T47D (cell line): ENCODE measurements at regions not wholly inside any gene's neighbourhood (a gene's known extent, or its start where the extent isn't known, plus 50 kb on each side); places are given as distances from the start of the nearest gene placed in this dataset.
"Not testable (repeated sequence)": the region's sequence is repeated elsewhere in the genome, so short reads cannot be mapped to it uniquely, and the experiment has no call there.

Experiments
- DNase-seq, 2 experiments: peaks; one replicate each; pipeline versions ENCODE4 v3.0.0 to v3.0.0-alpha.2; 2011 to 2012; ENCODE audit warnings: low read depth in 1 of 2, low spot score in 1 of 2
- JUND ChIP-seq: IDR thresholded peaks from 2 replicates; pipeline ENCODE4 v1.6.1; 2012; ENCODE audit warnings: low read depth
- in situ Hi-C: cut with HindIII; loops from 2 replicates; pipeline ENCODE4 v1.10.0; 2016; ENCODE audit warnings: low sequenced_read_pairs, low pct_unique_long_range_greater_than_20kb

DNA sequence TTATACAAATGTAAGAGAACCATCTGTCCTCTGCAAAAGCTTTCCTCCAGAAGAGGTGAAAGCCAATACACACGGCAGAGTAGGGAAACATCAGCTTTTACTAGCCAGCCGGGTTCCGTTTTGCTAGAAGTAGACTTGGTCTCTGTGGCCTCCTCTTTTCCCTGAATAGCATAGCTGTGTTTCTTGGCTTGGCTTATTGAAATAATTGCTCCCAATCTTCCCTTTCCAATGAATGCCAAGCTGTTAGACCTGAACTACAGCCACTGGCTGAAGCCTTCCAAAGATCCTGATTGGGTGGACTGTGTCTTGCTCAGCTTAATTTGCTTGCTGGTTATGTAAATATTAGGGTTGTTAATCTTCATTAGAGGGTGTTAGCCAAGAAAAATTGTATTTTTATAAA is 157.8 kb upstream of the ROPN1 start:
- in situ Hi-C loops: no loop called here
- DNase-seq: peak in 1 of 2 experiments; percentile 5
- TF ChIP-seq JUND: no peak

DNA sequence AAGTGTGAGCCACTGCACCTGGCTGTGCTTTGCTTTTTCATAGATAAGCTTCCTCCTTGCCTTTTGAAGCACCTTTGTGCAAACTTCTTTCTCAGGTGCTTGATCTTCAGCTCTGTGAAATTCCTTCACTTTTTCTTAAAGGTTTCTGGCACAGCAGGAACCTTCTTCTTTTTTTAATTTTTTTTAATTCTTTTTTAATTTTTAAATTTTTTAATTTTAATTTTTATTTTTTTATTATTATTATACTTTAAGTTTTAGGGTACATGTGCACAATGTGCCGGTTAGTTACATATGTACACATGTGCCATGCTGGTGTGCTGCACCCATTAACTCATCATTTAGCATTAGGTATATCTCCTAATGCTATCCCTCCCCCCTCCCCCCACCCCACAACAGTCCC is 161.0 kb upstream of the ROPN1 start:
- DNase-seq, in situ Hi-C loops: not testable (repeated sequence)

DNA sequence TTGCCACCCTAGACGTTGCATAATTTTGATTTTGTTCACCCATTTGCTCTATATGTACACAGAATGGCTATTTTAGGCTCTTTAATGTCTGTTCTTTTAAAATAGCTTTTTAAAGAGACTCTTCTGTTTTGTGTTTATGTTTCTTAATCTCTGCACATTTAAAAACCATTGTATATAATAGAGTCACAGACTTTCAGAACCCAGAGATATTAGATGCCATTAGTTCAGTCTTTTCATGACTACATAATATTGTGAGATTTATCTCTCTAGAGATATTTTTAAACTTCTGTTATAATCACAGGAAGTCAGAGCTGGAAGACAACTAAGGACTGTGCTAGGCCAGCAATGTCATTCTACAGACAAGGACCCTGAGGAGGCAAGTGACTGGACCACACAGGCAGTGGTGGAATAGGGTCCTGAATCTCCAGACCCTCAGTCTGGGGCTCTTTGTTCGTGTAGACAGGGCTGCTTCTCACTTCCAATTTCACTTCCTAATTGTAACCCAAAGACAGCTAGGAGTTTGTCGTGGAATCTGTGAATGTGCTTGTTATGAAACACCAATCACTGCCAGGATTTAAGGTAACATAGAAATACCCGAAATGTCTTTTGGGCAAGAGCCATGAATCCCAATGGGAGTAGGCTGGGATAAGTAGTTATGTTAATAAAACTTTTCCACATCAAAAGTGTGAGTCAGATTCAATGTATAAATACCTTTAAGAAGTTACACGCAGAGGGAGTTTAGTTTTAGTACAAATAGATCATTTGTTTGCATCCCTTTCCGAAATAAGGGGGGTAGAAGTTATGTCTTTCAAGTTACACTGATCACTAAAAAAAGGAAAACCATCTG is 165.2 kb upstream of the ROPN1 start:
- TF ChIP-seq JUND: no peak
- DNase-seq: no peak
- in situ Hi-C loops: no loop called here

DNA sequence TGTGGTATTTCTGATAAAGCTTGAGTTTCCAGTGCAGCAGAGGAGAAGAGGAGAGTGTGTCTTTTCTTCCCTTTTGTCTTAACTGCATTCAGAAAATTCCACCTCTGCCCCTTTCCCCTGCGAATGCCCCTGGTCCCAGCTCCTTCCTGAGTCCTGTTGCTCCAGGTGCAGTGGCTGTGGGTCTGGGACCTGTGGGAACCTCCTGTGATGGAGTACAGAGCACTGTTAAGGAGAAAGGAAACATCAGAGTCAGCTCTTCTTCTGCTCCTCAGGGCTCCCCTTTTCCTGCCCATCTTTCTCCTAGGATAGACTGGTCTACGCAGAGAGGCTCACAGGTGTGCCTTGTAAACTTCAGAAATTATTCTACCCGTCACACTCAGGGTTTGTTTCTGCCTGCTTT is 165.8 kb upstream of the ROPN1 start:
- no peak for DNase-seq
- TF ChIP-seq JUND: no peak
- in situ Hi-C loops: no loop called here

DNA sequence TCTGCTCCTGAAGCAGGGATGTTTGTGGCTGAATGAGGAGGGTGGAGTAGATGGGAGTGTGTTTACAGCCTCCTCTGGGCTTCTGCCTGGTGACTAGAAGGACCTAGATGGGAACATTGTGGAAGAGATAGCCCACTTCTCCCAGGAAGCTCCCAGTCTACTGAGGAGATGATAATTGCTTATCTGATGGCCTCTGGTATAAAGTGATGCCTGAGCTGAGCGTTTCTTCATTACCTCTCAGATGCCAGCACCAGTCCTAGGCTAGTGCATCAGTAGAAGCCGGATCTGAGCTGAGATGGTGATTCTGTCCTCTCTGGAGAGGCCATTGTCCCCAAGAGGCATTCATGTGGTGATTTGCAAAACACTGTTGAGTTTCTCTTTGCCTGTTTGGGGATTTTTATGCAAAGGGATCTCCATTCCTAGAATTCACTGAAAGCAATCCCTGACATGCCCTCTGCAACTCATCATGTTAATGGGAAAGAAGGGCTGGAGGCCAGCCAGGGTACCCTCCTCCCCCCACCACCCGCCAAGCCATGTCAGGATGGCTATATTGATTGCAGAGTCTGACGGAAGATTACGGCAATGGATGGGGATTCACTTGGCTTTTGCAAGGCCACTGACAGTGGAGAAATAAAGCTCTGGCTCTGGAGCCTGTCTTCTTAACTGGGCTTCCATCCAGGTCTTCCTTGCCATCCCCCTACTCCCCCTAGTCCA is 166.4 kb upstream of the ROPN1 start:
- no peak for DNase-seq
- no peak for TF ChIP-seq JUND
- in situ Hi-C loops: no loop called here

DNA sequence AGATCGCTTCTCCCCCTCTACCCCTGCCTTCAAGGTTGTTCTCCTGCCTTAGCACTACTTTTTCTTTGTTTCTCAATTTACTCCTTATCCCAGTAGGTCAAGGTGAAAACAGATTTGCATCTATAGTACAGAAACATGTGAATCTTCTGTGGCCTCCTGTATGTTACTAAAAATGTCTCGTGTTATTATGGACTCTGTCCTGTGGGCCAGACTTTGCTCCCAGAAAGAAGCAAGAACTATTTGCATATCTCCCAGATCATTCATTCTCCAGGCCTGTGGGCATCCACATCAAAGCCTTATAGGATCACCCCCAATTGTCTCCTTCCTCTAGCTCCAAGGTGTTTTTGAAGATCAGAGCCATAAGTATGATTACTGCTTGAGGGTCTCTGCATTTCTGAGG is 169.5 kb upstream of the ROPN1 start:
- DNase-seq: no peak
- in situ Hi-C loops: no loop called here
- TF ChIP-seq JUND: no peak

DNA sequence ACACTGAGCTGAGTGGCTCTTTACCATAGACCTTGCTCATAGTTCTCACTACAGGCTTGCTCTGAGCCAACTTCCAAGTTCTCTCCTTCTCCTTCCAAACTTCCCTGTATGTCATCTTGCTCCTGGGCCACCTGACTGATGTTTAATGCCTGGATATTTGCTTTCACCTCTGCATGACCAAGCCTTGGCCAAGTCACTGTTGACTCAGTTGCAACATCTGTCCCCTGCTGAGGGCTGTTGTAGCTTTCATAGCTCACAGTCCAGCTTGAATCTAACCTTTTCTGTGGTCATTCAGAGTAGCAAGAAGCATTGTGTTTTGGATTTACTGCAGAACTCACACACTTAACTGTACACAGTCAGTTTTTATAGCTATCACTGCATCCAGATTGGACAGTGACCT is 171.8 kb upstream of the ROPN1 start:
- no peak for DNase-seq
- TF ChIP-seq JUND: no peak
- in situ Hi-C loops: no loop called here

DNA sequence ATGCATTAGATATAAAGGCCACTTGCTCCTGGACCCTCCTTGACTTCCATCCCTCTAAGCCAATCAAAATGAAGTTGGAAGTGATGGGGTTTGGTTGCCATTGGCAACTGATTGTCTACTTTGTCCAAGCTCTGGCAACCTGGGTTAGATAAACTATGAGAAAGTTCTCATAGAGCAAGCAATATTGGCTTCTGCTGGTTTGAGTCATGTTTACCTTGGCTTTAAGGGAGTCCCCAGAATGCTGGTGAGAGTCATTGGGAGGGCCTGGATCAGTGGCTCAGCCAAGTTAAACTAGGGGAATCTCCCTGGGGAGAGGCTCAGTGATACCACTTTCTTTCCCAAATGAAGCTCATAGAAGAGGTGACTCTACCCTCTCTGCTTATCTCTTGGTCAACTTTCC is 176.3 kb upstream of the ROPN1 start:
- no peak for TF ChIP-seq JUND
- in situ Hi-C loops: no loop called here
- DNase-seq: no peak

DNA sequence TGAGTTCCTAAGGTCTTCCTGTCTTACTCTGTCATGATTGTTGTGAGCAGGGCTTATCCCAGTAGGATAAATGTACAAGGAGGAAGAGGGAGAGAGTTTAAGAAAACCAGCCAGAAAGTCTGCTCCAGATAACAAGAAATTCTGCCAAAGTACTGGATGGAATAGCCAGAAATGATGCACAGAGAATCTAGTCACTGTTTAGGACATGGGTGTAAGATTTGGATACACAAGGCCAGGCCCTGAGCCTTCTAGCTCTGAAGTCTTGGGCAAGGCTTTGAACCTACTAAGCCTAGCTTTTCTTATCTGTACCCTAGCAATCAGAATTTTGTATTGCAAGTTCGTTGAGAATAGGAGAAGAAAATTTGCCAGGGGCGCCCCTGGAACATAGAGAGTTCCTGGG is 180.4 kb upstream of the ROPN1 start:
- DNase-seq: no peak
- in situ Hi-C loops: no loop called here

DNA sequence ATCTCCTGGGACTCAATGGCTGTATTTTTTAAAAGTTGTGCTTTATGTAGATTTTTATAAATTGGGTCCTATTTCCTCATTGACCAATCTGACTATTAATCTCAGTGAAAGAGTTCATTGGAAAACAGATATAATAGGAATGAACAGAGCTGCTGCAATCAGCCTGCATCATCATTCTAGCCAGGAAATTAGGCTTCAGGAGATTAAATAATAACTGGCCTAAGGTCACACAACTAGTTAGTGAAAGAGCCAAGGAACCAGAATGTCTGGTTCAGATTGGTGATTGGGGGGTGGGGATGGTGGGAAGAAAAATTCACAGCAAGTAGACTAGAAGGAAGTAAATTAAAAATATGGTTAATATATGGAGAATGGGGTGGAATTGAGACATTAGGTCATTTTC is 180.9 kb upstream of the ROPN1 start:
- TF ChIP-seq JUND: no peak
- in situ Hi-C loops: no loop called here
- no peak for DNase-seq

More for the DNA sequence above, 180.4 kb upstream of the ROPN1 start:
- no peak for TF ChIP-seq JUND

DNA sequence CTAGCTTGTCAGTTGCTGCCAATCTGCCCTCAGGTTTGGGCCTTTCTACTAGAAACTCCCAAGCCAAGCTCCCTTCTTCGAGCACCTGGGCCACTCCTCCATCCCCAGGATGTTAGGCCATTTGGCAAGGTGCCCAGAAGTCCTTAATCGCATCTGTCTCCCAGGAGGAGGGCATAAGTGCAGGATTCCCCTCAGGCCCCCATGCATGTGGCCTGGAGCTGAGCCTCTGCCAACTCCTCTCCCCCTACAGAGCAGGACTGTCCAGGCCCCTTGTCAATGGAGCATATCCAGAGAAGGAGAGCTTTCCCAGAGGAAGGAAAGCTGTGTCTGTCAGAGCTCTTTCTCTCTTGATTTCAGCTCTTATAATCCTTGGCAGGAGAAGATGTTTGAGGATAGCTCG is 182.6 kb upstream of the ROPN1 start:
- TF ChIP-seq JUND: no peak
- in situ Hi-C loops: no loop called here
- peak in 1 of 2 experiments; percentile 5 for DNase-seq

DNA sequence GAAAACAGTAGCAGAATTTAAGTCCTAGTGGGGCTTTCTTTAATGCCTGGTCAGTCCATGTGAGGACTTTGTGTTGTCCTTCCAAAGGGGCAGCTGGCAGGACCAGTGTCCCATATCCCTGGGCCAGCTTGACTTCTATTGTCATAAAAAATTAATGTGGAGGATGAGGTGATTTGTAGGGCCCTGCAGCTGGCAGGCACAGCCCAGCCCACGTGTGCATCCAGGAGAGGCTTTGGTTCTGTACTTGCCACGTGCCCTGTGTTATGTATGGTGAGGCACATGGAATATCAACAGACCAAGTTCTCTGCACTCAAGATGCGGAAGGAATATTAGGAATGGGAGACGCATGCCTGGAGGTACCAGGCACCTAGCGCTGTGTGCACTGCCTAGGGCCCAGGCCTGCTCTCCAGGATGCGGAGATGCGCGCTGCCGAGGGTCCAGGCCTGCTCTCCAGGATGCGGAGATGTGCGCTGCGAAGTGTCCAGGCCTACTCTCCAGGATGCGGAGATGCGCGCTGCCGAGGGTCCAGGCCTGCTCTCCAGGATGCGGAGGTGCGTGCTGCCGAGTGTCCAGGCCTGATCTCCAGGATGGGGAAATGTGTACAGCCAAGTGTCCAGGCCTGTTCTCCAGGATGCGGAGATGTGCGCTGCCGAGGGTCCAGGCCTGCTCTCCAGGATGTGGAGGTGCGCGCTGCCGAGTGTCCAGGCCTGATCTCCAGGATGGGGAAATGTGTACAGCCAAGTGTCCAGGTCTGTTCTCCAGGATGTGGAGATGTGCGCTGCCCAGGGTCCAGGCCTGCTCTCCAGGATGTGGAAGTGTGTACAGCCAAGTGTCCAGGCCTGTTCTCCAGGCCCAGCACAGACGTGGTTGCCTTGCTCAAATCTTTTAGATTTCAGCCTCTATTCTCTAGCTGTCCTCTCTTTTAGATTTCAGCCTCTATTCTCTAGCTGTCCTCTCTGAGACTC is 183.3 kb upstream of the ROPN1 start:
- no peak for TF ChIP-seq JUND
- in situ Hi-C loops: no loop called here

More for the DNA sequence above, 183.3 kb upstream of the ROPN1 start:
- DNase-seq: no peak
